ENCODE measurements at regions not wholly inside any gene's neighbourhood (a gene's known extent, or its start where the extent isn't known, plus 50 kb on each side); places are given as distances from the start of the nearest gene placed in this dataset.
"Not testable (repeated sequence)": the region's sequence is repeated elsewhere in the genome, so short reads cannot be mapped to it uniquely, and the experiment has no call there.

- no peak for DNase-seq (ENCODE audit: low read depth)
- H3K4me3 ChIP-seq (ENCODE audit: low read depth, low read length) = no peak overlapping the region
- TF ChIP-seq CTCF (IDR thresholded peaks at IDR 0.05; ENCODE audit: insufficient read depth, low read depth, low read length) = no peak
Measured at GRCh38 chr2:212811921-212812320, 273.3 kb upstream of the ERBB4 start.

- peak; percentile 70 for DNase-seq (ENCODE audit: low read depth)
- no peak for TF ChIP-seq CTCF (IDR thresholded peaks at IDR 0.05; ENCODE audit: insufficient read depth, low read depth, low read length)
- no peak overlapping the region for H3K4me3 ChIP-seq (ENCODE audit: low read depth, low read length)
Measured at GRCh38 chr2:212811036-212811805, 272.6 kb upstream of the ERBB4 start.

- no peak for TF ChIP-seq CTCF (IDR thresholded peaks at IDR 0.05; ENCODE audit: insufficient read depth, low read depth, low read length)
- DNase-seq (ENCODE audit: low read depth) = peak; percentile 19
Measured at GRCh38 chr2:212797484-212798205, 259.0 kb upstream of the ERBB4 start.

GRCh38 chr2:212794471-212794870 is 255.9 kb upstream of the ERBB4 start:
- TF ChIP-seq CTCF (IDR thresholded peaks at IDR 0.05; ENCODE audit: insufficient read depth, low read depth, low read length) = no peak

More at GRCh38 chr2:212797484-212798205, 259.0 kb upstream of the ERBB4 start:
- H3K4me3 ChIP-seq (ENCODE audit: low read depth, low read length) = no peak overlapping the region

GRCh38 chr2:212791569-212791968 is 253.0 kb upstream of the ERBB4 start:
- no peak overlapping the region for H3K4me3 ChIP-seq (ENCODE audit: low read depth, low read length)
- no peak for DNase-seq (ENCODE audit: low read depth)
- TF ChIP-seq CTCF (IDR thresholded peaks at IDR 0.05; ENCODE audit: insufficient read depth, low read depth, low read length) = no peak

More at GRCh38 chr2:212794471-212794870, 255.9 kb upstream of the ERBB4 start:
- no peak for DNase-seq (ENCODE audit: low read depth)
- H3K4me3 ChIP-seq (ENCODE audit: low read depth, low read length) = no peak overlapping the region

- not testable (repeated sequence) for H3K4me3 ChIP-seq (ENCODE audit: low read depth, low read length); DNase-seq (ENCODE audit: low read depth)
Measured at GRCh38 chr2:212786088-212786487, 247.5 kb upstream of the ERBB4 start.

GRCh38 chr2:212777020-212777491 is 238.5 kb upstream of the ERBB4 start:
- peak; percentile 62 for TF ChIP-seq CTCF (IDR thresholded peaks at IDR 0.05; ENCODE audit: insufficient read depth, low read depth, low read length)
- DNase-seq (ENCODE audit: low read depth) = peak; percentile 48
- H3K4me3 ChIP-seq (ENCODE audit: low read depth, low read length) = peak overlapping the region; percentile 13
